H1 (cell line): ENCODE measurements at regions not wholly inside any gene's neighbourhood (a gene's known extent, or its start where the extent isn't known, plus 50 kb on each side); places are given as distances from the start of the nearest gene placed in this dataset.

Experiments
- ATF3 ChIP-seq: IDR thresholded peaks from 2 replicates; pipeline ENCODE4 v1.6.1; 2011; ENCODE audit warnings: low read depth, mild to moderate bottlenecking, low read length; ENCODE audit not compliant: insufficient read depth
- CREB1 ChIP-seq: IDR thresholded peaks from 2 replicates; pipeline ENCODE4 v1.6.1; 2012; ENCODE audit warnings: inconsistent platforms
- MAFK ChIP-seq: IDR thresholded peaks from 2 replicates; pipeline ENCODE4 v1.6.1; 2012; ENCODE audit warnings: low read depth, mild to moderate bottlenecking, improper control_type of control experiment, low read length
- MAX ChIP-seq: IDR thresholded peaks from 2 replicates; pipeline ENCODE4 v1.6.1; 2012; ENCODE audit warnings: inconsistent platforms
- SAP30 ChIP-seq: fragments of 300-600 bp; sonication (generic); IDR thresholded peaks from 2 replicates; pipeline ENCODE4 v1.7.1; 2012; ENCODE audit warnings: low read length, moderate library complexity, mild to moderate bottlenecking, inconsistent platforms; ENCODE audit not compliant: insufficient read depth, insufficient replicate concordance

GRCh38 chr10:9289811-9290210, 1235.3 kb downstream of the GATA3 start (continued):
- TF ChIP-seq MAFK (no peak), MAX (no peak), CREB1 (no peak), ATF3 (no peak), SAP30 (no peak)
